ENCODE measurements at regions not wholly inside any gene's neighbourhood (a gene's known extent, or its start where the extent isn't known, plus 50 kb on each side); places are given as distances from the start of the nearest gene placed in this dataset.

- in situ Hi-C loops (cut with HindIII; ENCODE audit: low pct_unique_long_range_greater_than_20kb, low sequenced_read_pairs) (no loop called here), intact Hi-C loops (cut with micrococcal nuclease; ENCODE audit: unreplicated experiment) (no loop called here)
- ATAC-seq (no peak), DNase-seq (ENCODE audit: low read depth, low spot score) (no peak)
- Histone ChIP-seq H3K27ac (ENCODE audit: low read length) (no peak overlapping the region), H3K36me3 (ENCODE audit: control insufficient read depth, insufficient read depth, low read length) (no peaks in the 10 kb centered on the region), H3K27me3 (ENCODE audit: control insufficient read depth, insufficient read depth, low read length) (no peaks in the 10 kb centered on the region), H3K4me1 (ENCODE audit: control insufficient read depth, insufficient read depth, low read length) (no peaks in the 10 kb centered on the region), H3K9me3 (ENCODE audit: control insufficient read depth, insufficient read depth, low read depth, low read length) (no peaks in the 10 kb centered on the region), H3K4me3 (ENCODE audit: low read depth in 2 of 2, low read length in 2 of 2) (no peak overlapping the region)
- ChIA-PET CTCF (no interaction called here), POLR2A (no interaction called here)
- no TSS peak for BruUV-seq (replicated peaks)
- TF ChIP-seq SIN3A (IDR thresholded peaks at IDR 0.05; ENCODE audit: borderline replicate concordance, insufficient read depth, low read depth, low read length) (no peak), TCF7L2 (IDR thresholded peaks at IDR 0.05; ENCODE audit: low read depth, low read length) (no peak), REST (IDR thresholded peaks at IDR 0.05; ENCODE audit: insufficient read depth in 1 of 2, low read depth in 2 of 2, low read length in 1 of 2) (no peak), POLR2AphosphoS5 (IDR thresholded peaks at IDR 0.05; ENCODE audit: low read depth, low read length) (no peak)
- TF ChIP-seq, protein P1, sequence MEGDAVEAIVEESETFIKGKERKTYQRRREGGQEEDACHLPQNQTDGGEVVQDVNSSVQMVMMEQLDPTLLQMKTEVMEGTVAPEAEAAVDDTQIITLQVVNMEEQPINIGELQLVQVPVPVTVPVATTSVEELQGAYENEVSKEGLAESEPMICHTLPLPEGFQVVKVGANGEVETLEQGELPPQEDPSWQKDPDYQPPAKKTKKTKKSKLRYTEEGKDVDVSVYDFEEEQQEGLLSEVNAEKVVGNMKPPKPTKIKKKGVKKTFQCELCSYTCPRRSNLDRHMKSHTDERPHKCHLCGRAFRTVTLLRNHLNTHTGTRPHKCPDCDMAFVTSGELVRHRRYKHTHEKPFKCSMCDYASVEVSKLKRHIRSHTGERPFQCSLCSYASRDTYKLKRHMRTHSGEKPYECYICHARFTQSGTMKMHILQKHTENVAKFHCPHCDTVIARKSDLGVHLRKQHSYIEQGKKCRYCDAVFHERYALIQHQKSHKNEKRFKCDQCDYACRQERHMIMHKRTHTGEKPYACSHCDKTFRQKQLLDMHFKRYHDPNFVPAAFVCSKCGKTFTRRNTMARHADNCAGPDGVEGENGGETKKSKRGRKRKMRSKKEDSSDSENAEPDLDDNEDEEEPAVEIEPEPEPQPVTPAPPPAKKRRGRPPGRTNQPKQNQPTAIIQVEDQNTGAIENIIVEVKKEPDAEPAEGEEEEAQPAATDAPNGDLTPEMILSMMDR (IDR thresholded peaks at IDR 0.05) = no peak
These were observed 119.0 kb upstream of the CPSF6 start for GRCh38 chr12:69120354-69120753.

DNA sequence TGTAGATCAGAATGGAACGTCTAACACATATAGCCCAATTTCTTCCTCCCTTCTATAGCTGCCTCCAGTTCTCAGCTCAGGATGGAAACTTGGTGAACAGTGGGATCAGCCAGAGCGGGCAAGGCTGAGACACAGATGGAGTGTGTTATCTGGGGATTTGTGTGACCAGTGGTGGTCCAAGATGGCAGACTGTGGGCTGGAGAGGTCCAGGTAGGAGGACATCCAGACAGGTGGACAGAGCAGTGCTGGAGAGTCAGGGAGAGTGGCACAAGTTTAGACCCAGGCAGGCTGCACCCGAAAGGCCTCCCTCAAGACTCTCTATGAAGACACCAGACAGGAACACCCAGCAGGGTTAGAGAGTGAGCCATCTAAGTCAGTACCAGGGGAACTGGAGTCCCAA lies 116.1 kb upstream of the CPSF6 start:
- intact Hi-C loops (cut with micrococcal nuclease; ENCODE audit: unreplicated experiment) = no loop called here
- BruUV-seq (replicated peaks) = no TSS peak
- Histone ChIP-seq H3K36me3 (ENCODE audit: control insufficient read depth, insufficient read depth, low read length) (no peaks in the 10 kb centered on the region), H3K27me3 (ENCODE audit: control insufficient read depth, insufficient read depth, low read length) (no peaks in the 10 kb centered on the region), H3K4me1 (ENCODE audit: control insufficient read depth, insufficient read depth, low read length) (no peaks in the 10 kb centered on the region), H3K9me3 (ENCODE audit: control insufficient read depth, insufficient read depth, low read depth, low read length) (no peaks in the 10 kb centered on the region), H3K27ac (ENCODE audit: low read length) (no peak overlapping the region), H3K4me3 (ENCODE audit: low read depth in 2 of 2, low read length in 2 of 2) (no peak overlapping the region)
- TF ChIP-seq, protein P1 (IDR thresholded peaks at IDR 0.05) = no peak
- no peak for TF ChIP-seq POLR2AphosphoS5 (IDR thresholded peaks at IDR 0.05; ENCODE audit: low read depth, low read length)
- no peak for TF ChIP-seq TCF7L2 (IDR thresholded peaks at IDR 0.05; ENCODE audit: low read depth, low read length)
- no peak for TF ChIP-seq SIN3A (IDR thresholded peaks at IDR 0.05; ENCODE audit: borderline replicate concordance, insufficient read depth, low read depth, low read length)
- no peak for TF ChIP-seq REST (IDR thresholded peaks at IDR 0.05; ENCODE audit: insufficient read depth in 1 of 2, low read depth in 2 of 2, low read length in 1 of 2)
- DNase-seq (ENCODE audit: low read depth, low spot score) (no peak), ATAC-seq (no peak)
- in situ Hi-C loops (cut with HindIII; ENCODE audit: low pct_unique_long_range_greater_than_20kb, low sequenced_read_pairs) = no loop called here
- CTCF ChIA-PET = no interaction called here
- POLR2A ChIA-PET = no interaction called here

Data from Panc1 (cell line).